HG02571 (cell line): ENCODE measurements at regions not wholly inside any gene's neighbourhood (a gene's known extent, or its start where the extent isn't known, plus 50 kb on each side); places are given as distances from the start of the nearest gene placed in this dataset.

Experiments
- ATAC-seq: cut with Tn5 transposase; IDR thresholded peaks from one replicate; pipeline ENCODE4 v1.9.1; 2021; ENCODE audit warnings: mild to moderate bottlenecking, moderate library complexity; ENCODE audit not compliant: unreplicated experiment

DNA sequence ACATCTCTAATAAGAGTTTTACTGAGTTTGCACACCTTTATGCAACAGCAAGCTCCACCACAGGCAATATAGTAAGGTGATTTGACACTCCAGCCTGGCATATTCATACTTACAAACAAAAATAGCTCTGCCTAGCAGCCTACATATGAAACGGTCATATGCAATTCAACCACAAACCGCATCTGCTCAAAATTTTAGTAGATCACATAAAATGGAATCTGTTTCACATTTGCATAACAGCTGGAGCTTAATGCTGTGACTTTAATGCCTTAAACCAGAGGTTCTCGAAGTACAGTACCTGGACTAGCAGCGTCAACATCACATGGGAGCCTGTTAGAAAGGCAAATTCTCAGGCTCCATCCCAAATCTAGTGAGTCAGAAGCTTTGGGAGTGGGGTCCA, 578.4 kb downstream of the CDH11 start:
- ATAC-seq, result no peak

DNA sequence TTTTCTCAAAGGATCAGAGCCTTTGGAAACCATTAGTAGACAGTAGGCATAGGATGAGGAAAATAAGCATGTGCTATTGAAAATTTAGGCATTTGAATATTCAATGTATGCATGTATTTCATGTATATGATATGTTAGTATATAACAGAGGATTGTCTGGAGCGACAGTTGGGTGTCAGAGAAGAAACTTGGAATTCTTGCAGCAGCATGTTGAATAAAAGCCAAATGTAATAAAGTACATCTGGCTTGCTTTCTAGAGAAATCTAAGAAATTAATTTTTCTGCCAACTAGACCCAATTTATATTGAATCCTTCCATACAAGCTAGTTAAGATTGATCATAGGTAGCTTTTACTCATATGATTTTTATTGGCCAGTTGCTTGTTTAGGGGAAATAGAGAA, 578.8 kb downstream of the CDH11 start:
- ATAC-seq, result no peak

DNA sequence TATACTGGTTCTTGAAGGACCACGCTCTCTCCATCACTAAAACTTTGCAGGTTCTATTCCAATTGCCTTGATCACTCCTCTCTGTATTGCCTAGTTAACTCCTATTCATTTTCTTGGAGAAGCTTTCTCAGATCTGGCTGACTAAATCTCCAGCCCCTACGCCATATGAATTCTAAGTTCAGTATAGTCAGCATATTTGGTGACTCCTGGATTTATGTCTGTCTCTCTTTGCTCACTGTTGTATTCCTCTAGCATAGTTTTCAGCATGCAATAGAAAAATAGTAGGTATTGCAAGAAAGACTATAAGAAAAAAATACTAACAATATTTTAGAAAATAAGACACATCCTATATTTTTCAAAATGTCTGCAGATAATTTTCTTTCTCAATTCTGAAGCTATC, 579.7 kb downstream of the CDH11 start:
- no peak for ATAC-seq

DNA sequence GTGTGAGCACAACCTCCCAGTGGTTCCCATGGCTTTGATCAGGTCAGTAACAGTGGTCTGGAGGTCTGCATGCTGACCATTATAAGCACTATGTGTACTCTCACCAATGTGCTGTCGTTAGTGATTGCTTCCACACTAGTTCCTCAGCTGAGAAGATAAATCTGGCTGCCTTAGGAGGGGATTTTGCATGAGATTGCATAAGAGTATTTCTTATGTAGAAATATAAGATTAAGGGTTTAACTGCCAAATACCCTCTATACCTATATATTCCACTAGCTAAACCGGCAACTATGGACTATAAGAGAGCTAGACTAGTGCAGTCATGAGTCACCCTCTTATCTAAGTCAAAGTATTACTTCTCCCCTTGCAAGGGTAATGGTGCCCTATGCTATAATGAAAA, 580.2 kb downstream of the CDH11 start:
- ATAC-seq, result no peak

DNA sequence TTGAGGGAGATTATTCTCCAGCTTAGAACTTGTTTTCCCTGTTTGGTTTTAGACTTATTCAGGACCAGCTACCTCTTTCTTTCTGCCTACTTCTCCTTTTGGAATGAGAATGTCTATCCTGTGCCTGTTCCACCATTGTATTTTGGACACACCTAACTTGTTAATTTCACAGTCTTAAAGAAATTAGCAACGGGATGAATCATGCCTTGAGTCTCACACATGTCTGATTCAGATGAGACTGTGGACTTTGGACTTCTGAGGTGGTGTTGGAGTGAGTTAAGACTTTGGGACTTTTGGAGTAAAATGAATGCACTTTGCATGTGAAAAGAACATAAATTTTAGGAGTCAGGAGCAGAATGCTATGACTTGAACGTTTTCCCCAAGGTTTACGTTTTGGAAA, 581.4 kb downstream of the CDH11 start:
- ATAC-seq, result no peak

DNA sequence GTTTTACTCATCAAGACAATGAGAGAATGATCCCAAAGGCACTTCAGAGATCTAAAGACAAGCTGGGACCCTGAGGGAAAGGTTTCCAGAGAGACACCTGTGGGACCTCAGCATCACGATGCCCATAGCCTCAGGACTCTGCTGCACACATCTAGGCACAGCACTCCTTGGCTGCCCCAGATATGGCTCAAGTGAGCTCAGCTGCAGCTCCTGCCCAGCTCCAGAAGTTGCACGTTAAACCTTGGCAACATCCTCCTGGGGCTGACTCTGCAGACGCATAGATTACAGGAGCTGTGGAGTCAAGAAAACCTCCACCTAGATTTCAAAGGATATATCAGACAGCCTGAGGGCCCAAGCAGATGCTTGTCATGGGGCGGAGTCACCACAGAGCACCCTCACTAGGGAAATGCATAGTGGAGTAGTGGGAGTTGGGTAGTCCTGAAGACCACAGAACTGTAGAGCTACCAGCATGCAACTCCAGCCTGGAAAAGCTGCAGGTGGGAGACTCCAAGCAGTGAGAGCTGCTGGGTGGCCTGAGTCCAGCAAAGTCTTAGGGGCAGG, 582.0 kb downstream of the CDH11 start:
- ATAC-seq, result no peak

DNA sequence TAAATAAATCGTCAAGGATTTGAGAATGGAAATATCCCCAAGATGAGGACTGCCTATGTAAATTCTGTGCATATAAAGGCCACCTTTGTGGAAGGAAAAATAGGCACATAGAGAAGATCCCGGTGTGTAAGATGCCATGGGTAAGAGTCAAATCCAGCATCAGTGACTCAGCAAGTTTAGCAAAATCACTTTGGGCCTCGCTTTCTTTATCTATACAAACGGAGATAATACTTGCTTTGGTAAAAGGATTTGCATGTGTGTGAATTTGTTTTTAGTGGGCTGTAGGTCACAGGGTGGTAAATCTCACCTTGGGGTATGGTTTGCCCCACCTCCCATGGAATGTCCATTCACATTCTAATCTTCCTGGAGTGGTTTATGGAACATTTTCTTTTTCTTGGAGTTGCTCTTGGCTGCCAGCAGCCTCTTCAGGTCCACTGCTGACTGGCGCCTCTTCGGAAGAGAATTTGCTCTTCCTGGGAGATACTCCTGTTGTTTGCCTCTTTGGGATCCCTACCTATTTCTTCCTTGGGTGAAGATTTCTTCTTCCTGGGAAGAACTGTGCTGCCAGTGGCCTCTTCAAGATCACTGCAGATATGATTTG, 587.6 kb downstream of the CDH11 start:
- ATAC-seq, result no peak

DNA sequence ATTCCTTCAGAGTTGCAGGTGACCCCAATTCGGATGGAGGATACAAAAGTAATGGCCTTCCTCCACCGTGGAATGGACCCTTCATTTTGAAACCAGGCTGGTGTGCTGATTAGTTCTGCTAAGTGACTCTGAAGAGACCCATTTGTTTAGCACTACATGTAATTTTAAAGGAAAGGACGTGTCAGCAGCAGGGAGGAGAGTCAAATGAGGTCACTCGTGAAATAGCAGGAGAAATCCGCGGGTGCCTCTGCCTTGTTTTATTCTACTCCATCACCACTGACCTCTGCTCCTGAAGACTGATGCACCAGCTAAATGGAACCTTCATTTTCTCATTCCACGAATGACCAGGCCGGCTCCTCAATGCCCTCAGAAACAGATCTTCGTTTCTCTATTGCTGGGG, 589.2 kb downstream of the CDH11 start:
- no peak for ATAC-seq

DNA sequence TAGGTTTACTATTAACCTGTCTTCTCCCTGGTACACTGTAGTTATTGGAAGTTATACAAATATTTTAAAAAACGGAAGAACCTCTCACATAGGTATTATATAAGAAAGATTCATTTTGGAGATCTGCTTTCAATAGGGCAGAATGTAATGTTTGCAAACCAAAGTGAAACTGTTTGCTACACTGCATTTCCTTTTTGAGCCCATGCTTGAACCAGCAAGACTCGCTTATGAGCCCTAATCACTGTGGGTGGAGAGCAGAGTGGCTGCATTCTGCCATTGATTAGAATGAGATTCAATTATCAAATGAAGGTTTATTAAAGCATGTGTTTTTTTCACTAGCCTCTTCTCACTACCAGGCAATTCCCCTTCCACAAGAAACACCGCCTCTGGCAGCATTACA, 589.7 kb downstream of the CDH11 start:
- no peak for ATAC-seq

DNA sequence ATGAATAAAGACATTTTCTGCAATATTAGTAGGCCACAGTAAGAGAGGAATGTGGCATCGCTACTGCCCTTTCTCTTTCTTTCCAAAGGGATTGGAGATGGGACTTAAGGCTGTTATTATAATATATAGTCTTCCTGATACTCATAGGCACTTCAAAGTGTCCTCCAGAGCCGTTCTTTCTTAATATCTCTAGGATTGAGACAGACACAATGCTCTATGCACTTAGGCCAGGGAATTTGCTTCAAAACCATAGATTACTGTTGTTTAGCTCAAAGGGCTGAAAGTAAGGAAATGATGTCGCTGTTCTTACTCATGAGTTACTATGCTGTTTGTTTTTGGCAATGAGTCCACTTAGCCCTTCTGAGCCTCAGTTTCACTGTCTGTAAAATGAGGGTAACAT, 590.5 kb downstream of the CDH11 start:
- ATAC-seq, result no peak

DNA sequence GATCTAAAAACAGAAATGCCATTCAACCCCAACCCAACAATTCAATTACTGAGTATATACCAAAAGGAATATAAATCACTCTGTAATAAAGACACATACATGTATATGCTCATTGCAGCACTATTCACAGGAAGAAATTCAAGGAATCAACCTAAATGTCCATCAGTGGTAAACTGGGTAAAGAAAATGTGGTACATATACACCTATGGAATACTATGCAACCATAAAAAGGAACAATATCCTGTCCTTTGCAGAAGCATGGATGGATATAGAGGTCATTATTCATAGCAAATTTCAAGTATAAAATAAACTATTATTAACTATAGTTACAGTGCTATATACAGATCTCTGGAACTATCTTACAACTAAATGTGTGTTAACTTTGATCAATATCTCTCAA, 599.3 kb downstream of the CDH11 start:
- ATAC-seq, result no peak

DNA sequence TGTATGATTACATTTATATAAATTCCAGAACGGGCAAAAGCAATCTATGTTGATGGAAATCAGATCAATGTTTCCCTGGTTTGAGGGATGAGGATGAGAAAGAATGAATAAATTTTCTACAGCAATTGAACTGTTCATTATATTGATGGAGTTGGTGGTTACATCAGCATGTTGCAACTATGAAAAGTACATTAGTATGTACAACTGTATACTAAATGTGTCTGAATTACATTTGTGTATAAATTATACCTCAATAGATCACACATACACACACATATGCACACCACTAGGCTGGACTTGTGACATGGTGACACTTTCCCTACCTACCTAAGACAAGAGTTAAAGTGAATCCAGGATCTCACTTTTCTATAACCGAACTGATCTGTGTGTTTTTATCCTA, 608.0 kb downstream of the CDH11 start:
- ATAC-seq, result no peak

DNA sequence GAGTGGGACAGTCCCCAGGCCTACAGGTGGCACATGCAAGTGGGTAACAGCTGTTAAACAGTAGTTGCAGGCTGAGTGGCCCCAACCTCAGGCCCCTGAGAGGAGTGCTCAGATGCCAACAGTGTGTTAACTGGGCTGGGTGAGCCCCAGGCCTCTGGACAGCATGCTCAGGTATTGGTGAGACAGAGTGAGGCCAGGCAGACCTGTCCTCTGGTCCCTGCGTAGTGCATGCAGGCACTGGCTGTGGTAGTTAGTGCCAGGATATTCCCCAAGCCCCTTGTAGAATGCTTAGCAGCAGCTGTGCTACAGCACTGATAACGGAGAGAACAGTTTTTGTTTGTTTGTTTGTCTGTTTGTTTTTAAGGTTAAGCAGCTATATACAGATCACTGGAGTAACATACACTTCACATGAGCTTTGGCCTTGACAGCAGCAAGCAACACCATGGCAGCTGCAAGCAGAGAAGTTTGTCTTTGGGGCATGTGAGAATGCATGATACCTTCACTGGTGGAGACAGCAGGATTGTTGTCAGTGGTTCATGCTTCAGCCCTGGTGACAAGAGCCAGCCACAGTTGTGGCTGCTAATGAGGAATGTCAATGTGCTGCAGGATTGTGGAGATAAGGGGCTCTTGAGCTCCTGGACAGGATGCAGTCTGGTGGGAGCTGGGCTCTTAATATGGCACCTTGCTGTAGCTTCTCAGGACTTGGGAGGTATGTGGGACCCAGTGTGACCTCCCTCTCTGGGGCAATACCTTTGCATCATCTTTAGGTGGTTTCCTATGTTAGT, 614.4 kb downstream of the CDH11 start:
- no peak for ATAC-seq

DNA sequence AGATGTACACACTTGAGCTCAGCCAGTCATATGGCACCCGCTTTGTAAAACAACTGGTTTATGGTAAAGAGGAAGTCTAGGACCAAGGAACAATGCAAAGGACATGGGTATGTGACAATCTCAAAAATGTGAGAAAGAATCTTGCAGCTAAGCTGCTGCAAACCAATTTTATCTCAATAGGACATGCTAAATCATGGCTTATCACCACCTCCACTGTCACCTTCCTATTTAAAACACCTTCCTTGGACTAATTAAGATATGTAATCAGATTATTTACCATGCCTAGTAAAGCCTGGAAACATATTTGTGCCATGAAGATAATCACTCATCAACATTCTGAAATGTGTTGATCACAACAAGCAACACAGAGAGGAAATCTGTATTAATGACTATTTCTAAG, 622.7 kb downstream of the CDH11 start:
- no peak for ATAC-seq

DNA sequence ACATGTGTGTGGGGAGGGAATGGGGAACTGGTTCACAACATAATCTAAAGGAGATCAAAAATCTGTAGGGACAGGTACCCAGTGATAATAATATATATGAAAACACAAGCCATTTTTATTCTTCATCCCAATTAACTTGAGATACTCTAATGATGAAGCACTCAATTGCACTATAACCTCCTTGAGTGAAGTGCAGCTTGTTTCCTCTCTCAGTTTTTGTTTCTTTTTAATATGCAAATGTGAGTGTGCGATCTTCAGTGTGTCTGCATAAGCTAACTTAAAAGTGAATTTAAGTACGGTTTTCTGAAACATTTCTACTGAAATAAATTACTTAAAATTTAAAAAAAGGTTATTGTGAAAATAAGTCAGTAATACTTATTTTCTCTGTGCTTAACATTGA, 623.5 kb downstream of the CDH11 start:
- ATAC-seq, result no peak

DNA sequence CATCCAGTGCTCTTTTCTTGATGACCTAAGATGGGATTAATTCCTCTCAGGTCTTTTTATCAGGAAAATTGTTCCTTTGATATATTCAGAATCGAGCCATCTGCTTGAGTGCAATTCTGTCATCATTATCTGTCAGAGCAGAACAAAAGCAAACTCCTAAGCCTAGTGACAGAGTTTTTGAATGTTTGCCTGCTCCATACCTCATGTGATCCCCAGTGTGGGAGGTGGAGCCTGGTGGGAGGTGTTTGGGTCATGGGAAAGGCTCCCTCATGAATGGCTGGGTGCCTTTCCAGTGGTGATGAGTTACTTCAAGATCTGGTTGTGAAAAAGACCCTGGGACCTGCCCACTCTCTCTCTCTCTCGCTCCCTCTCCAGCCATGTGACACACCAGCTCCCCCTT, 628.2 kb downstream of the CDH11 start:
- ATAC-seq, result no peak

DNA sequence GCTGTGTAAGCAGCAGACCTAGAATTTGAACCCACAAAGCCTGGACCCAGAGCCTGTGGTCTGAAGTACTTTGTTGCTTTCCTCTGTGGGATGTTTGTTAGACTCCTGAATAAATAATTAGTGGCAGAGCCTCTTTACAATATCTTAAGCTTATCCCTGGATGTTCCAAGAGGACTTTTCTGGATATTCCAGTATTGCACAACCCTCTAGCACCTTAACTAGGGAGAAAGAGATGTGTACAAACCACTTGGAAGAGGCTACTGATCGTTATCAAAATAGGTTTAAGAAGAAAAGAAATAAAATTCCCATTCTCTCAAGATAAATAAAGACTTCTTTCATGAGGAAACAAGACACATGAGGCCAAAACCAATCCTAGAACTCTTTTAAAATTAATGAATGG, 632.4 kb downstream of the CDH11 start:
- ATAC-seq, result no peak

DNA sequence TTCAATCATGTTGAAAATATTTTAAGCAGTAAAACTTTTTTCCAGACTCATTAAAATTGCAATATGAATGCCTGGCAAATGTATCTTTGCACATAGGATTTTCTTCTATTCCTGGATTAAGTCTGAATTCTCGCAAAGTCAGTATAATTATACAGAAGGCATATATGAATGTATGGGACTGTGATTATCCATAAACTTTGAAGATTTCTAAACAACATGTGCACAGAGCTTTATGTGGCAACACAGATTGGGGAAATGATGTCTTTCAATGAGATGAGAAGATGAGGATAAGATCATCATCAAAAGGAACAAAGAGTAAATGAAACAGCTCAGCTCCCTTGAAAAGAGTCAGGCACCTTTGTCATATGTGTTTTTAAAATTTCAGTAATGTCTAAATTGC, 635.3 kb downstream of the CDH11 start:
- ATAC-seq, result no peak

DNA sequence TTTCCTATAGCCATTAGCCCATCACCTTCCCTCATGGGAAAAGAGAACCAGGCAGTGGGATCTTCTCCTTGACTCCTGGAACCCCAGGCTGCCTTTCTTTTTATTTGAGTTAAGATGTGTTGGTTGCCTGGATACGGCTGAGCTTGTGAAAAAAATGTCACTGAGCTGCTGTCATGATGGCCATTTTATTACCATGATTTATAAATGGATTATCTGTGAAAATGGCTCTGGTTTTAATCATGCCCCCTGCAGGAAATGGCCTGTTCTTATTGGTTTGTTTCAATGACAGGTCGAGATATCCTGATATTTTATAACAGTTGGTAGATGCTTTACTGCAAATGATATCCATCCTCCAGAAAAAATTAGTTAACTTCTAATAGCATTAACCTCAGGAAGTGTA, 640.4 kb downstream of the CDH11 start:
- ATAC-seq, result no peak

DNA sequence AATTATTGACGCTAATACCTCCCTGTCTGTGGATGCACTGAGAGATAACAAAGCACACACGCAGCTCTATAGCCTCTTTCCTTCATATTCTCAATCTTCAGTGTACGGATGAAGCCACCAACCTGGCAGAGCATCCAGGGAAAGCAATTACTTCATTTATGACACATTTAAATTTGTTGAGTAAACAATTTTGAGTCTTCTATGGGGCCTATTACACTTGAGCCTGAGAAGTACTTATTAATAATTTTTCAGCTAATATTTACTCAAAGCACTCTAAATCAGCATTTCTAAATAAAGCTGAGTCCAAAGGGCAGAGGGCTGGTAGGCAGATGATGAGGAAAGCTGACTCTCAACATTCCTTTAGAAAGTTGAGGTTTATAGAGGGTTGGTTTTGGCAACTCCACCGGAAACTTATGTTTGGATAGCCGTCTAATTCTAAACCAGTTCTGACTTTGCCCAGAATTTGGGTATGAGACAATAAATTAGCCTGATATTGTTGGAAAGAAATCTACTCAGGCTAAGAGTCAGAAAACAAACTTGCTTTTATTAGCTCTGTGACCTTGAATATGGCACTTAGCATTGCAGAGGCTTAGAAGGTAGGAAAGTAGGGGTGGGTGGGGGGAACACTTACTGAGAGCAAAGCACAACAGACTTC, 643.5 kb downstream of the CDH11 start:
- ATAC-seq, result no peak

DNA sequence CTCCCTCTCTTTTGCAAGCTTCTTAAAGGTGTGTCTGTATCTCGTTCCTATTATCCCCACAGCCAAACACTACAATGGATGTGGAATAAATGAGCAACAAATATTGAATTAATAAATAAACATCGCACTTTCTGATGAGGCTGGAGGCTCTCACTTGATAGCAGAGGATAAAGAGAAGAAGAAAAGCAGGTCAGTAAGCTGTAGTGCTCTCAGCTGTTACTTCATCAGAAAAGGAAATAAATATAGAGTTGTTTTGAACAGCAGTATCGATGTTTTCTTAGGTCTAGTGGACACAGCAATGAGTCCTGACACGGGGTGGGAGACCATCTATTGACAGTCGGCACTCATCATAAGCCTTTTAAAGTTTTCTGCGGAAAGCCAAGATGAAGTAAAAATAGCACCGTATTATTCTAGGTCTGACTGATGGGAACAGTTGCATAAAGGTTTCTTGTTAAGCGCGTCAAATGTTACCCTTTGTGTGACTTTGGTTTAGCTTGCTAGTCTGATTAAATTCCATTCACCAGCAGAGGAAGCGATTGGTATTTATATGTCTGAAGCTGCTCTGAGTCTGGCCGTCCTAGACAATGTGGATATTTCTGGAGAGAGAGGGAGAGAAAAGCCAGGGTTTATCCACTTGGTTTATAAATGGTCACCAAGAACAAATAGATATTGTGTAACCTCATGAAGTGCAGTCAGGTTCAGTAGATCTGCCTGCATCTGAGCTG, 646.1 kb downstream of the CDH11 start:
- ATAC-seq, result no peak
